ENCODE measurements at regions not wholly inside any gene's neighbourhood (a gene's known extent, or its start where the extent isn't known, plus 50 kb on each side); places are given as distances from the start of the nearest gene placed in this dataset.

DNA sequence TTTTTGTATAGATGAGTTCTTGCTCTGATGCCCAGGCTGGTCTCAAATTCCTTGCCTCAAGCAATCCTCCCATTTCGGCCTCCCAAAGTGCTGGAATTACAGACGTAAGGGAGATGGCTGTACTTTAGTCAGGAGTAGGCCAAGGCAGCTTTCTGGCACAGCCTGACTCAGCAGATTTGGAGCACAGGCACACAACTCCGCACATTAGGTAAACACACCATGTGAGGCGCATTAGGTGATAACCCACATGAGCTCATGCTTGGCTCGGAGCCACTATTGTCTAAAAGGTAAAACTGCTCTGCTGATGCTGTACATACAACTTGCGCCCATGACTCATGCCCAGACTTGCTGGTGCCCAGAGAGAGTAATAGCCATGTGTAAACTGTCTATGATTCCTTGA, 1157.9 kb downstream of the TAF11L14 start (continued):
- TF ChIP-seq ARID2 (IDR thresholded peaks at IDR 0.05): no peak
- TF ChIP-seq, protein P1, sequence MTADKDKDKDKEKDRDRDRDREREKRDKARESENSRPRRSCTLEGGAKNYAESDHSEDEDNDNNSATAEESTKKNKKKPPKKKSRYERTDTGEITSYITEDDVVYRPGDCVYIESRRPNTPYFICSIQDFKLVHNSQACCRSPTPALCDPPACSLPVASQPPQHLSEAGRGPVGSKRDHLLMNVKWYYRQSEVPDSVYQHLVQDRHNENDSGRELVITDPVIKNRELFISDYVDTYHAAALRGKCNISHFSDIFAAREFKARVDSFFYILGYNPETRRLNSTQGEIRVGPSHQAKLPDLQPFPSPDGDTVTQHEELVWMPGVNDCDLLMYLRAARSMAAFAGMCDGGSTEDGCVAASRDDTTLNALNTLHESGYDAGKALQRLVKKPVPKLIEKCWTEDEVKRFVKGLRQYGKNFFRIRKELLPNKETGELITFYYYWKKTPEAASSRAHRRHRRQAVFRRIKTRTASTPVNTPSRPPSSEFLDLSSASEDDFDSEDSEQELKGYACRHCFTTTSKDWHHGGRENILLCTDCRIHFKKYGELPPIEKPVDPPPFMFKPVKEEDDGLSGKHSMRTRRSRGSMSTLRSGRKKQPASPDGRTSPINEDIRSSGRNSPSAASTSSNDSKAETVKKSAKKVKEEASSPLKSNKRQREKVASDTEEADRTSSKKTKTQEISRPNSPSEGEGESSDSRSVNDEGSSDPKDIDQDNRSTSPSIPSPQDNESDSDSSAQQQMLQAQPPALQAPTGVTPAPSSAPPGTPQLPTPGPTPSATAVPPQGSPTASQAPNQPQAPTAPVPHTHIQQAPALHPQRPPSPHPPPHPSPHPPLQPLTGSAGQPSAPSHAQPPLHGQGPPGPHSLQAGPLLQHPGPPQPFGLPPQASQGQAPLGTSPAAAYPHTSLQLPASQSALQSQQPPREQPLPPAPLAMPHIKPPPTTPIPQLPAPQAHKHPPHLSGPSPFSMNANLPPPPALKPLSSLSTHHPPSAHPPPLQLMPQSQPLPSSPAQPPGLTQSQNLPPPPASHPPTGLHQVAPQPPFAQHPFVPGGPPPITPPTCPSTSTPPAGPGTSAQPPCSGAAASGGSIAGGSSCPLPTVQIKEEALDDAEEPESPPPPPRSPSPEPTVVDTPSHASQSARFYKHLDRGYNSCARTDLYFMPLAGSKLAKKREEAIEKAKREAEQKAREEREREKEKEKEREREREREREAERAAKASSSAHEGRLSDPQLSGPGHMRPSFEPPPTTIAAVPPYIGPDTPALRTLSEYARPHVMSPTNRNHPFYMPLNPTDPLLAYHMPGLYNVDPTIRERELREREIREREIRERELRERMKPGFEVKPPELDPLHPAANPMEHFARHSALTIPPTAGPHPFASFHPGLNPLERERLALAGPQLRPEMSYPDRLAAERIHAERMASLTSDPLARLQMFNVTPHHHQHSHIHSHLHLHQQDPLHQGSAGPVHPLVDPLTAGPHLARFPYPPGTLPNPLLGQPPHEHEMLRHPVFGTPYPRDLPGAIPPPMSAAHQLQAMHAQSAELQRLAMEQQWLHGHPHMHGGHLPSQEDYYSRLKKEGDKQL (CRISPR knock-in tag; IDR thresholded peaks at IDR 0.05; ENCODE audit: borderline replicate concordance): no peak
- no peak for TF ChIP-seq ZNF12 (CRISPR knock-in tag; IDR thresholded peaks at IDR 0.05)
- TF ChIP-seq, protein P2, sequence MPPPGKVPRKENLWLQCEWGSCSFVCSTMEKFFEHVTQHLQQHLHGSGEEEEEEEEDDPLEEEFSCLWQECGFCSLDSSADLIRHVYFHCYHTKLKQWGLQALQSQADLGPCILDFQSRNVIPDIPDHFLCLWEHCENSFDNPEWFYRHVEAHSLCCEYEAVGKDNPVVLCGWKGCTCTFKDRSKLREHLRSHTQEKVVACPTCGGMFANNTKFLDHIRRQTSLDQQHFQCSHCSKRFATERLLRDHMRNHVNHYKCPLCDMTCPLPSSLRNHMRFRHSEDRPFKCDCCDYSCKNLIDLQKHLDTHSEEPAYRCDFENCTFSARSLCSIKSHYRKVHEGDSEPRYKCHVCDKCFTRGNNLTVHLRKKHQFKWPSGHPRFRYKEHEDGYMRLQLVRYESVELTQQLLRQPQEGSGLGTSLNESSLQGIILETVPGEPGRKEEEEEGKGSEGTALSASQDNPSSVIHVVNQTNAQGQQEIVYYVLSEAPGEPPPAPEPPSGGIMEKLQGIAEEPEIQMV (tag; conservative IDR thresholded peaks at IDR 0.05; ENCODE audit: low read depth): peak; percentile 86
- no peak for TF ChIP-seq ZNF134 (CRISPR knock-in tag; conservative IDR thresholded peaks at IDR 0.05)
- no peak for TF ChIP-seq JUND (IDR thresholded peaks at IDR 0.05; ENCODE audit: borderline replicate concordance, low read depth, low read length)
- 0 out of 3 replicates have a peak, but pooled peaks have one; percentile 61 for TF ChIP-seq JUND (tag; IDR thresholded peaks at IDR 0.05; ENCODE audit: borderline replicate concordance, low read depth, low read length)
- TF ChIP-seq SIN3A (IDR thresholded peaks at IDR 0.05; ENCODE audit: borderline replicate concordance in 2 of 2, control insufficient read depth in 1 of 2, low read depth in 2 of 2, low read length in 2 of 2): no peak
- TF ChIP-seq NR3C1 (CRISPR knock-in tag; IDR thresholded peaks at IDR 0.05): no peak
- no peak for TF ChIP-seq ZNF212 (CRISPR knock-in tag; IDR thresholded peaks at IDR 0.05)
- TF ChIP-seq PHF21A (IDR thresholded peaks at IDR 0.05; ENCODE audit: borderline replicate concordance, low read depth): no peak
- TF ChIP-seq MAFG (tag; conservative IDR thresholded peaks at IDR 0.05): peak; percentile 95
- no peak for TF ChIP-seq LARP7 (IDR thresholded peaks at IDR 0.05)
- TF ChIP-seq SIN3B (IDR thresholded peaks at IDR 0.05; ENCODE audit: low read depth): no peak
- no peak for TF ChIP-seq HNRNPUL1 (IDR thresholded peaks at IDR 0.05; ENCODE audit: low read length)
- TF ChIP-seq MAFK (IDR thresholded peaks at IDR 0.05; ENCODE audit: low read length): peak; percentile 68
- TF ChIP-seq, protein P3, sequence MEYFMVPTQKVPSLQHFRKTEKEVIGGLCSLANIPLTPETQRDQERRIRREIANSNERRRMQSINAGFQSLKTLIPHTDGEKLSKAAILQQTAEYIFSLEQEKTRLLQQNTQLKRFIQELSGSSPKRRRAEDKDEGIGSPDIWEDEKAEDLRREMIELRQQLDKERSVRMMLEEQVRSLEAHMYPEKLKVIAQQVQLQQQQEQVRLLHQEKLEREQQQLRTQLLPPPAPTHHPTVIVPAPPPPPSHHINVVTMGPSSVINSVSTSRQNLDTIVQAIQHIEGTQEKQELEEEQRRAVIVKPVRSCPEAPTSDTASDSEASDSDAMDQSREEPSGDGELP (CRISPR knock-in tag; IDR thresholded peaks at IDR 0.05; ENCODE audit: borderline replicate concordance): no peak
- TF ChIP-seq, protein P4, sequence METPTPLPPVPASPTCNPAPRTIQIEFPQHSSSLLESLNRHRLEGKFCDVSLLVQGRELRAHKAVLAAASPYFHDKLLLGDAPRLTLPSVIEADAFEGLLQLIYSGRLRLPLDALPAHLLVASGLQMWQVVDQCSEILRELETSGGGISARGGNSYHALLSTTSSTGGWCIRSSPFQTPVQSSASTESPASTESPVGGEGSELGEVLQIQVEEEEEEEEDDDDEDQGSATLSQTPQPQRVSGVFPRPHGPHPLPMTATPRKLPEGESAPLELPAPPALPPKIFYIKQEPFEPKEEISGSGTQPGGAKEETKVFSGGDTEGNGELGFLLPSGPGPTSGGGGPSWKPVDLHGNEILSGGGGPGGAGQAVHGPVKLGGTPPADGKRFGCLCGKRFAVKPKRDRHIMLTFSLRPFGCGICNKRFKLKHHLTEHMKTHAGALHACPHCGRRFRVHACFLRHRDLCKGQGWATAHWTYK (CRISPR knock-in tag; IDR thresholded peaks at IDR 0.05): no peak
